ENCODE measurements at regions not wholly inside any gene's neighbourhood (a gene's known extent, or its start where the extent isn't known, plus 50 kb on each side); places are given as distances from the start of the nearest gene placed in this dataset.

- TF ChIP-seq, protein P1, sequence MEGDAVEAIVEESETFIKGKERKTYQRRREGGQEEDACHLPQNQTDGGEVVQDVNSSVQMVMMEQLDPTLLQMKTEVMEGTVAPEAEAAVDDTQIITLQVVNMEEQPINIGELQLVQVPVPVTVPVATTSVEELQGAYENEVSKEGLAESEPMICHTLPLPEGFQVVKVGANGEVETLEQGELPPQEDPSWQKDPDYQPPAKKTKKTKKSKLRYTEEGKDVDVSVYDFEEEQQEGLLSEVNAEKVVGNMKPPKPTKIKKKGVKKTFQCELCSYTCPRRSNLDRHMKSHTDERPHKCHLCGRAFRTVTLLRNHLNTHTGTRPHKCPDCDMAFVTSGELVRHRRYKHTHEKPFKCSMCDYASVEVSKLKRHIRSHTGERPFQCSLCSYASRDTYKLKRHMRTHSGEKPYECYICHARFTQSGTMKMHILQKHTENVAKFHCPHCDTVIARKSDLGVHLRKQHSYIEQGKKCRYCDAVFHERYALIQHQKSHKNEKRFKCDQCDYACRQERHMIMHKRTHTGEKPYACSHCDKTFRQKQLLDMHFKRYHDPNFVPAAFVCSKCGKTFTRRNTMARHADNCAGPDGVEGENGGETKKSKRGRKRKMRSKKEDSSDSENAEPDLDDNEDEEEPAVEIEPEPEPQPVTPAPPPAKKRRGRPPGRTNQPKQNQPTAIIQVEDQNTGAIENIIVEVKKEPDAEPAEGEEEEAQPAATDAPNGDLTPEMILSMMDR (IDR thresholded peaks at IDR 0.05 in 2 of 3, conservative IDR thresholded peaks at IDR 0.05 in 1 of 3; ENCODE audit: control insufficient read depth in 2 of 3, extremely low read depth in 1 of 3, insufficient read depth in 1 of 3, low read depth in 3 of 3, low read length in 3 of 3) = no peak
Observed at GRCh38 chr4:125393825-125394224, 79.1 kb downstream of the FAT4 start (continued).

DNA sequence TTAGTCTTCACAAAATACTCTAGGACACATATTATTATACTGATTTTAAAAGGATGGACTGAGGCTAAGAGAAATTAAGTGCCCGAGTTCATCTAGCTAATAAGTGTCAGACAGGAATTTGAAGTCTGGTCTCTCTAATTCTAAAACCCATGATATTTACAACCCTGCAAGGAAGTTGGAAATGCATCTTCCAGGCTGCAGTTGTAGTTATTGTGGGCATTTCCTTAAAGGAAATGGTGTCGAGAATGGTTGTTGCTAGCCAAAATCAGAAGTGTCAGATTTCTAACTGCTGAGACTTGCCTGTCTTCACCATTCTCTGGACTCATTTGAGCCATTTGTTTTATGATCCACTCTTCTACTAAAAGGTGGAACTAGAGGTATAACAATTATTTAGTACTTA is 82.5 kb downstream of the FAT4 start:
- ChIA-PET RAD21 (ENCODE audit: unreplicated experiment) (no interaction called here), POLR2A (no interaction called here), SMC1A (ENCODE audit: uncharacterized antibody, unreplicated experiment) (no interaction called here), CTCF (interaction anchor here (0.7 kb wide), 1 partner anchor 476 kb away, joined by 3 read pairs; no protein-coding TSS in a partner anchor)
- TF ChIP-seq CHD2 (IDR thresholded peaks at IDR 0.05; ENCODE audit: borderline replicate concordance, low read depth, low read length) (no peak), ASH2L (IDR thresholded peaks at IDR 0.05; ENCODE audit: borderline replicate concordance, low read depth) (no peak), BCL3 (IDR thresholded peaks at IDR 0.05; ENCODE audit: borderline replicate concordance, insufficient read depth, low read depth, low read length, poor library complexity, severe bottlenecking) (no peak)
- Histone ChIP-seq H3K36me3 (ENCODE audit: control insufficient read depth in 2 of 2, insufficient read depth in 2 of 2, low read length in 1 of 2) (no peaks in the 10 kb centered on the region), H3K4me3 (no peak overlapping the region), H4K20me1 (ENCODE audit: control insufficient read depth, insufficient read depth) (no peaks in the 10 kb centered on the region), H3K79me2 (ENCODE audit: control insufficient read depth, insufficient read depth, low read length) (no peaks in the 10 kb centered on the region), H3K9ac (ENCODE audit: control insufficient read depth, insufficient read depth, low read length) (no peak overlapping the region), H3K4me1 (ENCODE audit: control insufficient read depth, insufficient read depth, low read length) (no peaks in the 10 kb centered on the region), H3K4me2 (ENCODE audit: control insufficient read depth, insufficient read depth) (no peak overlapping the region), H3K27ac (ENCODE audit: control insufficient read depth, insufficient read depth) (no peak overlapping the region), H3K9me3 (replicated peaks; ENCODE audit: control insufficient read depth, insufficient read depth, low read length) (no peaks in the 10 kb centered on the region), H2AFZ (ENCODE audit: control insufficient read depth, low read depth, low read length) (no peak overlapping the region), H3K27me3 (replicated peaks in 1 of 2; ENCODE audit: control insufficient read depth in 2 of 2, insufficient read depth in 2 of 2, low read length in 1 of 2) (no peaks in the 10 kb centered on the region)
- WGBS (ENCODE audit: insufficient coverage, insufficient replicate concordance, low lambda C conversion rate, missing lambda C conversion rate) = 0% methylated on average over 2 of the region's 2 CpGs
- no peak for FAIRE-seq
- DNase-seq (ENCODE audit: low read depth, low spot score) = no peak
- no TSS peak for BruUV-seq (replicated peaks)
- no peak for ATAC-seq
- intact Hi-C loops (cut with micrococcal nuclease; ENCODE audit: unreplicated experiment) = no loop called here
- in situ Hi-C loops (cut with MboI) = no loop called here
